GM18867 (cell line): ENCODE measurements at regions not wholly inside any gene's neighbourhood (a gene's known extent, or its start where the extent isn't known, plus 50 kb on each side); places are given as distances from the start of the nearest gene placed in this dataset.

ENCODE experiments used
- ATAC-seq: cut with Tn5 transposase; IDR thresholded peaks from one replicate; pipeline ENCODE4 v1.9.1; 2021; ENCODE audit warnings: mild to moderate bottlenecking, moderate library complexity; ENCODE audit not compliant: unreplicated experiment

DNA sequence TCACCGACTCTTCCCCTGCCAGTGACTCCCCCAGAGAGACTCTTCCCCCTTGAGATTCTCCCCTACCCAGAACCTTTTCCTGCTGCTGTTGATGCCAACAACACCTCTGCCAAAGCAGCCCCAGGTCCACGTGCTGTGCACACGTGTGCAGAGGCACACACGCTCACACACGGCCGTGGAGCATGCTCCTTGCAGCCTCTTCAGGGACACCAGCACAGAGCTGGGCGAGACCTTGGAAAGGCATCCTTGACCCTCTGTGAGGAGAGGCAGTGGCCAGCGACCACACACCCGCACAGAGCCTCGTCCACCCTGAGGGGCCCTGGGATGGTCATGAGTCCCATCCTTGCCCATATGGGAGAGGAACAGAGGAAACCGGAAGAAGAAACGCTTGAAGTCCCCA, 181.9 kb downstream of the RBFOX3 start:
- no peak for ATAC-seq

- no peak for ATAC-seq
These were observed 183.0 kb downstream of the RBFOX3 start for GRCh38 chr17:79427621-79428539.

- no peak for ATAC-seq
These were observed 185.2 kb downstream of the RBFOX3 start for GRCh38 chr17:79425686-79426085.

- no peak for ATAC-seq
These were observed 186.2 kb downstream of the RBFOX3 start for GRCh38 chr17:79424471-79425185.

- ATAC-seq: no peak
These were observed 186.9 kb downstream of the RBFOX3 start for GRCh38 chr17:79423811-79424465.

GRCh38 chr17:79422236-79422635, 188.6 kb downstream of the RBFOX3 start:
- no peak for ATAC-seq

- ATAC-seq: no peak
These were observed 190.3 kb downstream of the RBFOX3 start for GRCh38 chr17:79420318-79421243.

DNA sequence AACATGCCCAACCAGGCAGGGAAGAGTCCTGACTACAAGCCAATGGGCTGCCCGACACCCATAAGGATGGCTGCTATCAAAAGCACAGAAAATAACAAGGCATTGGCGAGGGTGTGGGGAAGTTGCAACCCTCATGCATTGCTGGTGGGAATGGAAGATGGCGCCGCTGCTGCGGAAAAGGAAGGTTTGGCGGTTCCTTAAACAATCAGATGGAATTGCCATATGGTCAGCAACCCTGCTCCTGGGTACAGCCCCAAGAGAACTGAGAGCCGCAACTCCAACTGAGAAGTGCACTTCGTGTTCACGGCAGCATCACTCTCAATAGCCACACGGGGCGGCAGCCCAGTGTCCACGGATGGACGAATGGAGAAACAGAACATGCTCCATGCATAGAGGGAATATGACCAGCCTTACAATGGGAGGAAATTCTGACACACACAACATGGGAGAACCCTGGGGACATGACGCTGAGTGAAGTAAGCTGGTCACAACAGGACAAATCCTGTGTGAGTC, 193.3 kb downstream of the RBFOX3 start:
- no peak for ATAC-seq

DNA sequence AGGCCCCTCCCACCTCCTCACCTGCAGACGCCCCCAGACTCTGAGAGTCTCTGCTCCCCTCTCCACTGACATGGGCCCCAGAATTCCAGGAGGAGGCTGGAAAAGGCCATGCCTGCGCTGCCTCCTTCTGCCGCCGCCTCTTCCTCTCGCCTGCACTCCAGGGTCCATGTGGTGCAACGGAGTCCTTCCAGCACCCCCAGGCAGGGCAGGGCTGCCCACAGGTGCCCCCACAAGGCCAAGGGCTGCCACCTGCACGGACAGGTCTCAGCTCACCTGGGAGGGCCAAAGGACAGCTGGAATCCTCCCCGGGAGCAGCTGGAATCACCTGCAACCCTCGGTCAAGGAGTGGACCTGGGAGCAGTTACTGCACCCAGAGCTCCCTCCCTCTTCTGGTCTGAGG, 194.9 kb downstream of the RBFOX3 start:
- no peak for ATAC-seq

GRCh38 chr17:79415365-79415764, 195.5 kb downstream of the RBFOX3 start:
- no peak for ATAC-seq

DNA sequence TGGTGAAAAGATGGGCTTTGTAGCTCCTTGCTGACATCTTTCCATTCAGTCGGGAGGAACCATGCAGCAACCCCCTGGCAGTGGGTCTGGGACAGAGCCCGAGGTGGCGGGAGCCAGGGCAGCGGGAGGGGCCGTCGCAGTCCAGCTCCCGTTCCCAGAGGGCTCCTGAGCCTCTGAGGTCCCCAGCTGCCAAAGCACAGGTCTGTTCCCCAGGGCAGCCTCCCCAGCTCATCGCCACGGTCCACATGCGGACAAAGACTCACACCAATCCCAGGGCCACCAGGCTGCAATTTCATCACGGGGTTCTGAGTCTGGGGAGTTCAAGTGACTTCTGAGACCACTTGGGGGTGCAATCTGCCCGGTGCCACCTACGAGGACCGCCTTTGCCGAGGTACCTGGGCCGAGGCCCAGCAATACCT, 196.0 kb downstream of the RBFOX3 start:
- no peak for ATAC-seq

DNA sequence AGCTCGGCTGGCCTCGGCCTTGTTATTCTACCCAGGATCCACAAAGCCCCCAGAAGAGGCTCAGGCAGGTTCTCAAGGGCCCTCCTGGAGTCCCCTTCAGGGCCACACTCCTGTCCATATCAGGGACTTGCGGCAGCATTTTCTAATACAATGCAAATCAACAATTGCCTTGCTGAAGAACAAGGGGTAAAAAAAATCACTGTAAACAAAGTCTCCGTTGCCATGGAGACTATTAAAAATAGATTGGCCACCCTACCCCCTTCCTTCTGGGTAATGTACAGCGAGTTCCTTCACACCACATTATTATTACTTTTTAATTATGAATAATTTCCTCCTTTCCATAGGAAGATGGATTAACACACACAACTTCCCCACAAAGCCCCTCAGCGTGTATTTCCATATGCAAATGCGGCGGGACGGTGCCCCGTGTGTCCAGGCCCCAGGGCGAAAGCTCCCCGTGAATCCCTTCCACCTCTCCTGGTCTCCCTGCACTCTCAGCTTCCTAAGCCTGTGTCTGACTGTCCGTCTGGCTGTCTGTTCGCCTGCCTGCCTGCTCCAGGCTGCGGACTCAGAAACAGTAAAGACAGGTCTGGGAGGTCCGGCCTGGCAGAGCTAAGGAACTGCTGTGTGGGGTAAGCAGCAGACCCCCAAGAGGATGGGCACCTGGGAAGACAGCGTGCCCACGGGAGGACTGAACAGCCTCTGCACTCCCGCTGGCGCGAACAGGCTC, 196.6 kb downstream of the RBFOX3 start:
- no peak for ATAC-seq

DNA sequence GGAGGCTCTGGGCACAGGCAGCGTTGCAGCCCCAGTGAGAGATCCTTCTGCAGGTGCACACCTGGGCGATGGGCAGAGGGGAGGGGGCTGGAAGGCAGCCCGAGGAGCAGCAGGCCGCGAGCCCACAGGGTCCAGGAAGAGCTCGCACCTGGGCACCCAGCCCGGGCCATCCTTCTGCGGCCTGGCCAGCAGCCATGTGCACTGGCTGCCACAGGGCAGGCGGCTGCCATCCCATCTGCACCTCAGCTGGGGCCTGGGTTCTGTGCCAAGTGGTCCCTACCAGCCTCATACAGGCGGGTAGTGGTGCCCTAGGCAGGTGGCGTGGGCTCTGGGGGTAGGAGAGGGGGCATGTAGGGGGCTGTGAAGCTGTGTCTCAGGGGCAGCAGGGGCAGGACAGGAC, 197.2 kb downstream of the RBFOX3 start:
- no peak for ATAC-seq

- no peak for ATAC-seq
These were observed 197.9 kb downstream of the RBFOX3 start for GRCh38 chr17:79412886-79413390.

DNA sequence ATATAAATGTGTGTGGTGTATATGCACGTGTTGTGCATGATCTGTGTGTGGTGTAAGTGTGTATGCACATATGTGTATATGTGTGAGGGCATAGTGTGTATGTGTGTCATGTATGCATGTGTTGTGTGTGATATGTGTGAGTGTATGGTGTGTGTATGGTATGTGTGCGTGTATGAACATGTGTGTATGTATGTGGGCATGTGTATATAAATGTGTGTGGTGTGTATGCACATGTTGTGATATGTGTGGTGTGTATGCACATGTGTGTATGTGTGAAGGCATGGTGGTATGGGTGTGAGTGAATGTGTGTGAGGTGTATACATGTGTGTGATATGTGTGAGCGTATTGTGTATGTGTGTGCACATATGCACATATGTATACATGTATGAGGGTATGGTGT, 198.7 kb downstream of the RBFOX3 start:
- ATAC-seq: no peak

DNA sequence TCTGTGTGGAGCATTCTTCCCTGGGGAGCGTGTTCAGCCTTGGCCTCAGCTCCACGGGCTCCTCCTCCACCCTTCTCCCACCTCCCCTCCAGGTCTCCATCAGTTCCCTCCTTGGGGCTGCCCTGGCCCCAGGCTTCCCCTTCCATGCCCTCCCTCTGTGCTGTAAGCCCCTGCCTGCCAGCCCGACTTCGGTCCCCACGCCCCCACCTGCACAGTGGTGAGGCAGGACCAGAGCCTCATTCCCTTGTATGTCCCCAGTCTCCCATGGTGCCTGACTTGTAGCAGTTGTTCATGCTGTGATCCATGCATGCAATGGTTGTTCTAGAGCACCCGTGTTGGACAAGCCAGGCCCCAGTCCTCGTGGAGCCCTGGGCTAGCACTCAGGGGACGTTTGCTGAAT, 199.4 kb downstream of the RBFOX3 start:
- no peak for ATAC-seq

DNA sequence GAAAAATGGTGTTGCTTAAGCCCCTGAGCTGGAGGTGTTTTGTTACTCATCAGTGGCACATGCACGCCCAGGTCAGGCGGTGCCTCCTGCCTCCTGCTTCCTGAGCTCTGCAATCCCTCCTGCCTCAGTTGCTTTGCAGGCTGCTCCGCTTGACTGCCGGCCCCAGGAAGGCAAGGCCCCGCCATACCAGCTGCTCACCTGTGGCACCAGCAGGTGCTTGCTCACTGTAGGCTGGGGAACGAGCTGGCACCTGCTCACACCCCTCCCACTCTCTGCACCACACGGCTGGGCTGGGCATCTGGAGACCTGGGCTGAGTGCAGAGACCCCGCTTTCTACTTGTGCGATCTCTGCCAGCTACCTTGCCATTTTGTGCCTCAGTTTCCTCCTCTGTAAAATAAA, 200.2 kb downstream of the RBFOX3 start:
- no peak for ATAC-seq

DNA sequence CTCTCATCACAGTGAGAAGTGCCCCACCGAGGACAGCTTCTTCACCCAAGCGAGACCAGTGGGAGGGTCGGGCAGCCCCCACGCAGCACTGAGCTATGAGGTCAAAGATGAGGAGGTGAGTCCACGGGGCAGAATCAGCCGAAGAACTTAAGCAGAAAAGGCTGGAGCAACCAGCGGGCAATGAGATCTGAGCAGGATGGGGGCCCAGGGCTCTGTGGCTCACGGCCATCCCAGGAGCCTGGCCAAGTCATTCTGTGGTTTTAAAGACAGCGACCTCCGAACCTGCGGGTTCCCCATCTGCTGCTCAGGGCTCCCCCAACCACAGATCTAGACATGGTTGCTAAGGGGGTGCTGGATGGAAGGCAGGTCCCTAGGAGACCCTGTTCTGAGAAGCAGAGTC, 202.6 kb downstream of the RBFOX3 start:
- ATAC-seq: no peak

DNA sequence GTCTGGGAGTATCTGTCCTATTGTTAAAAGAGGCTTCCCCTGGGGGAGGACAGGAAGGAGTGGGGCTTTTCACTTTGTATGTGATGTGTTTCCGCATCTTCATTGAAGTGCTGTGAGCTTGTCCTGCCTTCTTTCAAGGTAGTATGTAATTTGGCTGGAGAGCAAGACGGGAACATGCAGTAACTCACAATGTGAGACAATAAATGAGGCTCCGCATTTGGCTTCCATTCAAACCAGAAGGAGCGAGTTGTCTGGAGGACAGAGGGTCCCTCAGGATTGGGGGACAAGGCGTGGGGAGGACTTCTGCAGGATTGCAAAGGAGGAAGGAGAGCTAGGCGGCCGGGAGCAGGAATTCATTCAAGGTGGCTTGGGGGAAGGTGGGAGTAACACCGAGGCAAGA, 203.5 kb downstream of the RBFOX3 start:
- no peak for ATAC-seq

DNA sequence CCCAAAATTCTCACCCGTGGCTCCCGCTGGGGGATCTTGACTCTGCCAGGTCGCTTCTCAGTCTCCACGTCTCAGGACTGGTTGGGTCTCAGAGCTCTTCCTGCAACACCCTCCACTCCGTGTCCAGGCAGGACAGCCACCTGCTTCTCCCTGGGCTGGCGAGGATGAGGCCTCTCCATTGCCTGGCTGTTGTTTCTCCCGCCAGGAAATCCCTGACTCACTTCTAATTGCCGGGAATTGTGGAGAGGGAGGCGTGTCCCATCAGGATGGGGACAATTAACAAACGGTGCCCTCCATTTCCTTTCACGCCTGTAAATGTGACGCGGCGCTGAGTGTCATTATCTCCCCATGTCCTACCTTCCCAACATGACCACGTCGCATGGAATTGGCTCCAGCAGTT, 204.5 kb downstream of the RBFOX3 start:
- ATAC-seq: no peak
